HepG2 (cell line): ENCODE measurements at regions not wholly inside any gene's neighbourhood (a gene's known extent, or its start where the extent isn't known, plus 50 kb on each side); places are given as distances from the start of the nearest gene placed in this dataset.

Source experiments
- ATAC-seq: fragments of 200-7000 bp; cut with Tn5 transposase; 3 replicates; pipeline ENCODE4 v1.9.1; 2020; ENCODE audit warnings: mild to moderate bottlenecking, moderate library complexity
- BruUV-seq: library from RNA; stranded (reverse); fragments of 400-500 nt; replicated peaks from 2 replicates; lab custom pipeline; 2021; lab: Mats Ljungman, UMichigan
- CTCF ChIA-PET: fragments of 300-600 bp; formaldehyde crosslinking; extraction: SDS; loops from one replicate; lab custom pipeline; 2021; ENCODE audit warnings: low total read pairs, inconsistent platforms, low intra/inter-chr PET ratio; lab: Yijun Ruan, JAX
- POLR2A ChIA-PET: fragments of 350-600 bp; sonication (Branson Sonifier 250); formaldehyde crosslinking; loops from one replicate; lab custom pipeline; 2020; ENCODE audit warnings: antibody characterized with exemption, inconsistent platforms; lab: Yijun Ruan, JAX
- DNase-seq: peaks from one replicate; pipeline ENCODE4 v3.0.0-alpha.2; 2015; ENCODE audit warnings: low spot score
- FAIRE-seq: peaks from 3 replicates; lab custom pipeline; 2011; peaks lifted over from hg19 to GRCh38; lab: Jason Lieb, UNC
- H2AFZ ChIP-seq: one replicate; pipeline ENCODE4 v1.6.1; 2011; ENCODE audit warnings: low read length, inconsistent platforms
- H3K27ac ChIP-seq: fragments of 300-600 bp; 3 replicates; pipeline ENCODE4 v1.8.0; 2011; ENCODE audit warnings: mixed run types, mild to moderate bottlenecking, mixed read lengths, low read length, inconsistent platforms; ENCODE audit not compliant: insufficient read depth; ENCODE audit errors: extremely low read length
- H3K27me3 ChIP-seq, 2 experiments: fragments of 200-600 bp in 1 of 2; 2 replicates in 1 of 2; 3 replicates in 1 of 2; pipeline versions ENCODE4 v1.6.0 to v1.8.0; 2011; ENCODE audit warnings: low read length in 2 of 2, mild to moderate bottlenecking in 2 of 2, moderate library complexity in 2 of 2, inconsistent platforms in 1 of 2; ENCODE audit not compliant: insufficient read depth in 2 of 2, control insufficient read depth in 1 of 2
- H3K36me3 ChIP-seq, 2 experiments: fragments of 200-600 bp in 1 of 2; replicated peaks in 1 of 2; 2 replicates in 1 of 2; 3 replicates in 1 of 2; pipeline versions ENCODE4 v1.5.1 to v1.8.0; 2011; ENCODE audit warnings: low read length in 2 of 2, inconsistent platforms in 1 of 2; ENCODE audit not compliant: insufficient read depth in 2 of 2, control insufficient read depth in 1 of 2
- H3K4me1 ChIP-seq: 2 replicates; pipeline ENCODE4 v1.5.1; 2012; ENCODE audit warnings: low read length, inconsistent platforms; ENCODE audit not compliant: insufficient read depth
- H3K4me2 ChIP-seq: 2 replicates; pipeline ENCODE4 v1.6.0; 2011; ENCODE audit warnings: low read depth, low read length, inconsistent platforms
- H3K4me3 ChIP-seq, 3 experiments: fragments of 200-600 bp in 1 of 3; sonication (generic), shearing (Covaris generic) in 1 of 3; replicated peaks in 1 of 3; 2 replicates each; pipeline ENCODE4 v1.5.1; 2011 to 2016; ENCODE audit warnings: low read length in 3 of 3, inconsistent platforms in 2 of 3, low read depth in 2 of 3, mild to moderate bottlenecking in 2 of 3, control low read depth in 1 of 3, mixed read lengths in 1 of 3; ENCODE audit not compliant: insufficient read depth in 1 of 3
- H3K79me2 ChIP-seq: one replicate; pipeline ENCODE4 v1.6.1; 2011; ENCODE audit warnings: low read length, inconsistent platforms; ENCODE audit not compliant: insufficient read depth
- H3K9ac ChIP-seq: 2 replicates; pipeline ENCODE4 v1.6.0; 2011; ENCODE audit warnings: mild to moderate bottlenecking, low read depth, low read length, inconsistent platforms; ENCODE audit not compliant: insufficient read depth
- H3K9me3 ChIP-seq: 2 replicates; pipeline ENCODE4 v1.5.1; 2012; ENCODE audit warnings: mild to moderate bottlenecking, low read length
- H4K20me1 ChIP-seq: 2 replicates; pipeline ENCODE4 v1.6.0; 2011; ENCODE audit warnings: inconsistent platforms, mild to moderate bottlenecking, low read length, moderate library complexity; ENCODE audit not compliant: insufficient read depth
- ARID5B ChIP-seq: IDR thresholded peaks from 2 replicates; pipeline ENCODE4 v1.4.0; 2020; ENCODE audit warnings: mild to moderate bottlenecking, missing genetic modification reagents
- ASH2L ChIP-seq: fragments of 300-600, 200-600 bp; sonication (generic); IDR thresholded peaks from 2 replicates; pipeline ENCODE4 v1.7.0; 2017; ENCODE audit warnings: low read depth, mild to moderate bottlenecking, moderate library complexity, mixed read lengths, low read length; ENCODE audit not compliant: insufficient read length
- CBX5 ChIP-seq: sonication (generic); formaldehyde crosslinking; IDR thresholded peaks from 2 replicates; pipeline ENCODE4 v1.4.0; 2020; ENCODE audit warnings: missing genetic modification reagents, borderline replicate concordance
- ELF4 ChIP-seq: sonication (generic); formaldehyde crosslinking; IDR thresholded peaks from 2 replicates; pipeline ENCODE4 v1.5.0; 2020; ENCODE audit warnings: missing genetic modification reagents, mild to moderate bottlenecking, moderate library complexity, borderline replicate concordance
- KDM5A ChIP-seq: fragments of 200-600 bp; sonication (generic); IDR thresholded peaks from 2 replicates; pipeline ENCODE4 v1.7.0; 2018; ENCODE audit warnings: antibody characterized with exemption, mild to moderate bottlenecking, low read length, borderline replicate concordance
- SALL1 ChIP-seq: sonication (generic); formaldehyde crosslinking; IDR thresholded peaks from 2 replicates; pipeline ENCODE4 v1.8.0; 2022; ENCODE audit warnings: mild to moderate bottlenecking, missing genetic modification reagents
- SNRNP70 ChIP-seq: fragments of 200-400 bp; formaldehyde crosslinking; IDR thresholded peaks from 2 replicates; pipeline ENCODE4 v1.6.1; 2017; ENCODE audit warnings: mild to moderate bottlenecking, low read depth, low read length, moderate library complexity
- SPEN ChIP-seq: sonication (generic); formaldehyde crosslinking; IDR thresholded peaks from 2 replicates; pipeline ENCODE4 v1.5.1; 2020; ENCODE audit warnings: low read depth, mild to moderate bottlenecking, missing genetic modification reagents
- TAF1 ChIP-seq: sonication (generic); formaldehyde crosslinking; IDR thresholded peaks from 2 replicates; pipeline ENCODE4 v1.4.0; 2020; ENCODE audit warnings: missing genetic modification reagents
- TBX2 ChIP-seq: sonication (generic); formaldehyde crosslinking; IDR thresholded peaks from 2 replicates; pipeline ENCODE4 v1.5.0; 2020; ENCODE audit warnings: missing genetic modification reagents, mild to moderate bottlenecking, borderline replicate concordance
- ZKSCAN8 ChIP-seq: IDR thresholded peaks from 2 replicates; pipeline ENCODE4 v1.6.1; 2016; ENCODE audit warnings: borderline replicate concordance, missing genetic modification reagents, missing compliant biosample characterization
- ZNF18 ChIP-seq: sonication (generic); formaldehyde crosslinking; IDR thresholded peaks from 2 replicates; pipeline ENCODE4 v1.8.0; 2022; ENCODE audit warnings: mild to moderate bottlenecking, missing genetic modification reagents; ENCODE audit not compliant: insufficient replicate concordance
- ZNF333 ChIP-seq: sonication (generic); formaldehyde crosslinking; IDR thresholded peaks from 2 replicates; pipeline ENCODE4 v1.4.0; 2020; ENCODE audit warnings: mild to moderate bottlenecking, missing genetic modification reagents, borderline replicate concordance
- ZNF558 ChIP-seq: sonication (generic); formaldehyde crosslinking; IDR thresholded peaks from 2 replicates; pipeline ENCODE4 v1.9.0; 2022; ENCODE audit warnings: mild to moderate bottlenecking, missing genetic modification reagents, borderline replicate concordance
- ZNF777 ChIP-seq: sonication (generic); formaldehyde crosslinking; IDR thresholded peaks from 2 replicates; pipeline ENCODE4 v1.4.0; 2020; ENCODE audit warnings: missing genetic modification reagents
- WGBS: methylation state at CpG from one replicate; pipeline ENCODE4 v1.1.6; 2017; ENCODE audit warnings: low lambda C conversion rate; 5-methylcytosine and 5-hydroxymethylcytosine counted together
- in situ Hi-C: cut with HindIII; loops from 2 replicates; pipeline ENCODE4 v1.10.0; 2017; ENCODE audit warnings: low pct_unique_long_range_greater_than_20kb; ENCODE audit not compliant: extremely low pct_ligation_motif_present
- intact Hi-C: fragments of 100-400 bp; cut with micrococcal nuclease; formaldehyde crosslinking; loops from one replicate; pipeline ENCODE4 v1.10.0; 2022; ENCODE audit not compliant: unreplicated experiment
- TF ChIP-seq, protein P1 (sequence below): sonication (generic); formaldehyde crosslinking; IDR thresholded peaks from 2 replicates; pipeline ENCODE4 v1.5.1; 2020; ENCODE audit warnings: missing genetic modification reagents, mild to moderate bottlenecking, borderline replicate concordance

- FAIRE-seq: no peak
- Histone ChIP-seq H3K4me2 (peak overlapping the region; percentile 83), H4K20me1 (no peaks in the 10 kb centered on the region), H3K9me3 (no peaks in the 10 kb centered on the region), H3K36me3 (no peaks in the 10 kb centered on the region), H2AFZ (no peak overlapping the region), H3K4me1 (peaks cover 33% of the 10 kb centered on the region), H3K27me3 (no peaks in the 10 kb centered on the region; a peak in 3 of 5 replicates), H3K27ac (peak overlapping the region; percentile 38), H3K9ac (peak overlapping the region; percentile 64), H3K79me2 (no peaks in the 10 kb centered on the region), H3K4me3 (peak overlapping the region; percentile 52 to 81 (median 73))
- no peak for DNase-seq
- BruUV-seq: no TSS peak
- WGBS: no CpG with 5 or more reads among the region's 39 CpGs
- ATAC-seq: peak; percentile 81
- CTCF ChIA-PET: no interaction called here
- in situ Hi-C loops: no loop called here
- POLR2A ChIA-PET: interaction anchor here (1.1 to 3.8 kb wide), 5 partner anchors 64 to 176 kb away, joined by 3 to 19 read pairs (median 5); partner anchors contain the start of genes GOLGA8B and SLC12A6
- intact Hi-C loops: loop anchor here (2.0 kb wide), 1 partner anchor 69 kb away; the partner anchor contains the start of gene GOLGA8B
- TF ChIP-seq ELF4 (CRISPR knock-in tag): no peak
- no peak for TF ChIP-seq ZNF558
- TF ChIP-seq SPEN (CRISPR knock-in tag): no peak
- TF ChIP-seq ZNF18: no peak
- TF ChIP-seq KDM5A: no peak
- TF ChIP-seq ZKSCAN8: no peak
- TF ChIP-seq SNRNP70: no peak
- peak; percentile 27 for TF ChIP-seq ASH2L
- peak; percentile 10; the same call in 1 of the 2 replicates for TF ChIP-seq ARID5B (CRISPR knock-in tag)
- TF ChIP-seq TAF1: no peak
- no peak for TF ChIP-seq ZNF333 (CRISPR knock-in tag)
- TF ChIP-seq ZNF777 (CRISPR knock-in tag): peak; percentile 67
- TF ChIP-seq, protein P1, sequence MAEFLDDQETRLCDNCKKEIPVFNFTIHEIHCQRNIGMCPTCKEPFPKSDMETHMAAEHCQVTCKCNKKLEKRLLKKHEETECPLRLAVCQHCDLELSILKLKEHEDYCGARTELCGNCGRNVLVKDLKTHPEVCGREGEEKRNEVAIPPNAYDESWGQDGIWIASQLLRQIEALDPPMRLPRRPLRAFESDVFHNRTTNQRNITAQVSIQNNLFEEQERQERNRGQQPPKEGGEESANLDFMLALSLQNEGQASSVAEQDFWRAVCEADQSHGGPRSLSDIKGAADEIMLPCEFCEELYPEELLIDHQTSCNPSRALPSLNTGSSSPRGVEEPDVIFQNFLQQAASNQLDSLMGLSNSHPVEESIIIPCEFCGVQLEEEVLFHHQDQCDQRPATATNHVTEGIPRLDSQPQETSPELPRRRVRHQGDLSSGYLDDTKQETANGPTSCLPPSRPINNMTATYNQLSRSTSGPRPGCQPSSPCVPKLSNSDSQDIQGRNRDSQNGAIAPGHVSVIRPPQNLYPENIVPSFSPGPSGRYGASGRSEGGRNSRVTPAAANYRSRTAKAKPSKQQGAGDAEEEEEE (CRISPR knock-in tag): no peak
- no peak for TF ChIP-seq CBX5 (CRISPR knock-in tag)
- no peak for TF ChIP-seq SALL1 (CRISPR knock-in tag)
- TF ChIP-seq TBX2 (CRISPR knock-in tag): 0 out of 2 replicates have a peak, but pooled peaks have one; percentile 13
These were observed 69.2 kb downstream of the GOLGA8B start for GRCh38 chr15:34514251-34514670.
